NT2/D1 (cell line): ENCODE measurements at regions not wholly inside any gene's neighbourhood (a gene's known extent, or its start where the extent isn't known, plus 50 kb on each side); places are given as distances from the start of the nearest gene placed in this dataset.

Source experiments
- SUZ12 ChIP-seq: IDR thresholded peaks from 2 replicates; pipeline ENCODE4 v1.6.1; 2011; ENCODE audit not compliant: insufficient read length, insufficient read depth; ENCODE audit errors: extremely low read depth
- YY1 ChIP-seq: IDR thresholded peaks from 2 replicates; pipeline ENCODE4 v1.6.1; 2011; ENCODE audit not compliant: insufficient read length, insufficient read depth
- ZNF274 ChIP-seq: IDR thresholded peaks from 2 replicates; pipeline ENCODE4 v1.6.1; 2011; ENCODE audit warnings: mild to moderate bottlenecking, low read depth, low read length

GRCh38 chr13:107299717-107300116 is 731.8 kb upstream of the ARGLU1 start:
- no peak for TF ChIP-seq YY1
- no peak for TF ChIP-seq SUZ12
- no peak for TF ChIP-seq ZNF274
